ENCODE measurements at regions not wholly inside any gene's neighbourhood (a gene's known extent, or its start where the extent isn't known, plus 50 kb on each side); places are given as distances from the start of the nearest gene placed in this dataset.

DNA sequence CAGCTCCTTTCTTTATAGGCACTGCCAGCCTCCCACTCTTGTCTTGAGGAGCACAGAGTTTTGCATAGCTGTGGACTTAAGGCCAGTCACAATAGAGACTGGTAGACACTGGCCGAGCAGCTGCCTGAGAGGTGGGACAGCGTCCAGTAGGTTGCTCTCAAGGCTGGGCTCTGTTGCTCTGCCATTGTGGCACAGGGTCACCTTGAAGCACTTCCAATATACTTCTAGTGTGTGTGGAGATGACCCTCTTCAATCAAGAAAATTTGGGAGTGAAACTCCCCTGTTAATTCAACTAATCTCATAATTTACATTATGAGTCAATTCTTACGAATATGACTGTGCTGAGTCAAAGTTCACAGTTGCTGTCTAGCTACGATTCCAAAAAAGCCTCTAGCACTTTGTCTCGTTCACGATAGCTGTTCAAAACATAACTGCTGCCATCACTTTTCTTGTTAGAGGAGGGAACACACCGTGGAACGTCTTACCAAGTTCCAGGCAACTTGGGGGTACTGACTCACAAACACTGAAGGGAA is 636.2 kb downstream of the EPHA4 start:
- no peak overlapping the region for H3K27ac ChIP-seq (ENCODE audit: extremely low read depth, low read depth, low read length)
- no peaks in the 10 kb centered on the region for H3K4me1 ChIP-seq (ENCODE audit: control insufficient read depth, insufficient read depth, low read length)
- no peak for TF ChIP-seq ZNF473 (tag by site-specific recombination; IDR thresholded peaks at IDR 0.05)
- TF ChIP-seq ZNF184 (tag by site-specific recombination; IDR thresholded peaks at IDR 0.05) = no peak
- no peak for TF ChIP-seq HOXC10 (CRISPR knock-in tag; IDR thresholded peaks at IDR 0.05)
- TF ChIP-seq ZNF544 (tag by site-specific recombination; IDR thresholded peaks at IDR 0.05) = no peak
- no peak for TF ChIP-seq ZNF24 (tag by site-specific recombination; IDR thresholded peaks at IDR 0.05)
- TF ChIP-seq, protein P1, sequence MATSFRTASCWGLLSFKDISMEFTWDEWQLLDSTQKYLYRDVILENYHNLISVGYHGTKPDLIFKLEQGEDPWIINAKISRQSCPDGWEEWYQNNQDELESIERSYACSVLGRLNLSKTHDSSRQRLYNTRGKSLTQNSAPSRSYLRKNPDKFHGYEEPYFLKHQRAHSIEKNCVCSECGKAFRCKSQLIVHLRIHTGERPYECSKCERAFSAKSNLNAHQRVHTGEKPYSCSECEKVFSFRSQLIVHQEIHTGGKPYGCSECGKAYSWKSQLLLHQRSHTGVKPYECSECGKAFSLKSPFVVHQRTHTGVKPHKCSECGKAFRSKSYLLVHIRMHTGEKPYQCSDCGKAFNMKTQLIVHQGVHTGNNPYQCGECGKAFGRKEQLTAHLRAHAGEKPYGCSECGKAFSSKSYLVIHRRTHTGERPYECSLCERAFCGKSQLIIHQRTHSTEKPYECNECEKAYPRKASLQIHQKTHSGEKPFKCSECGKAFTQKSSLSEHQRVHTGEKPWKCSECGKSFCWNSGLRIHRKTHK (tag by site-specific recombination; IDR thresholded peaks at IDR 0.05) = no peak
- no peak for TF ChIP-seq ZNF707 (tag by site-specific recombination; IDR thresholded peaks at IDR 0.05)
- TF ChIP-seq, protein P2, sequence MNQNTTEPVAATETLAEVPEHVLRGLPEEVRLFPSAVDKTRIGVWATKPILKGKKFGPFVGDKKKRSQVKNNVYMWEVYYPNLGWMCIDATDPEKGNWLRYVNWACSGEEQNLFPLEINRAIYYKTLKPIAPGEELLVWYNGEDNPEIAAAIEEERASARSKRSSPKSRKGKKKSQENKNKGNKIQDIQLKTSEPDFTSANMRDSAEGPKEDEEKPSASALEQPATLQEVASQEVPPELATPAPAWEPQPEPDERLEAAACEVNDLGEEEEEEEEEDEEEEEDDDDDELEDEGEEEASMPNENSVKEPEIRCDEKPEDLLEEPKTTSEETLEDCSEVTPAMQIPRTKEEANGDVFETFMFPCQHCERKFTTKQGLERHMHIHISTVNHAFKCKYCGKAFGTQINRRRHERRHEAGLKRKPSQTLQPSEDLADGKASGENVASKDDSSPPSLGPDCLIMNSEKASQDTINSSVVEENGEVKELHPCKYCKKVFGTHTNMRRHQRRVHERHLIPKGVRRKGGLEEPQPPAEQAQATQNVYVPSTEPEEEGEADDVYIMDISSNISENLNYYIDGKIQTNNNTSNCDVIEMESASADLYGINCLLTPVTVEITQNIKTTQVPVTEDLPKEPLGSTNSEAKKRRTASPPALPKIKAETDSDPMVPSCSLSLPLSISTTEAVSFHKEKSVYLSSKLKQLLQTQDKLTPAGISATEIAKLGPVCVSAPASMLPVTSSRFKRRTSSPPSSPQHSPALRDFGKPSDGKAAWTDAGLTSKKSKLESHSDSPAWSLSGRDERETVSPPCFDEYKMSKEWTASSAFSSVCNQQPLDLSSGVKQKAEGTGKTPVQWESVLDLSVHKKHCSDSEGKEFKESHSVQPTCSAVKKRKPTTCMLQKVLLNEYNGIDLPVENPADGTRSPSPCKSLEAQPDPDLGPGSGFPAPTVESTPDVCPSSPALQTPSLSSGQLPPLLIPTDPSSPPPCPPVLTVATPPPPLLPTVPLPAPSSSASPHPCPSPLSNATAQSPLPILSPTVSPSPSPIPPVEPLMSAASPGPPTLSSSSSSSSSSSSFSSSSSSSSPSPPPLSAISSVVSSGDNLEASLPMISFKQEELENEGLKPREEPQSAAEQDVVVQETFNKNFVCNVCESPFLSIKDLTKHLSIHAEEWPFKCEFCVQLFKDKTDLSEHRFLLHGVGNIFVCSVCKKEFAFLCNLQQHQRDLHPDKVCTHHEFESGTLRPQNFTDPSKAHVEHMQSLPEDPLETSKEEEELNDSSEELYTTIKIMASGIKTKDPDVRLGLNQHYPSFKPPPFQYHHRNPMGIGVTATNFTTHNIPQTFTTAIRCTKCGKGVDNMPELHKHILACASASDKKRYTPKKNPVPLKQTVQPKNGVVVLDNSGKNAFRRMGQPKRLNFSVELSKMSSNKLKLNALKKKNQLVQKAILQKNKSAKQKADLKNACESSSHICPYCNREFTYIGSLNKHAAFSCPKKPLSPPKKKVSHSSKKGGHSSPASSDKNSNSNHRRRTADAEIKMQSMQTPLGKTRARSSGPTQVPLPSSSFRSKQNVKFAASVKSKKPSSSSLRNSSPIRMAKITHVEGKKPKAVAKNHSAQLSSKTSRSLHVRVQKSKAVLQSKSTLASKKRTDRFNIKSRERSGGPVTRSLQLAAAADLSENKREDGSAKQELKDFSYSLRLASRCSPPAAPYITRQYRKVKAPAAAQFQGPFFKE (tag by site-specific recombination; IDR thresholded peaks at IDR 0.05; ENCODE audit: borderline replicate concordance) = no peak
- no peak for TF ChIP-seq FEZF1 (tag by site-specific recombination; IDR thresholded peaks at IDR 0.05)
- TF ChIP-seq ZNF433 (tag by site-specific recombination; IDR thresholded peaks at IDR 0.05; ENCODE audit: low read depth) = no peak
- TF ChIP-seq, protein P3, sequence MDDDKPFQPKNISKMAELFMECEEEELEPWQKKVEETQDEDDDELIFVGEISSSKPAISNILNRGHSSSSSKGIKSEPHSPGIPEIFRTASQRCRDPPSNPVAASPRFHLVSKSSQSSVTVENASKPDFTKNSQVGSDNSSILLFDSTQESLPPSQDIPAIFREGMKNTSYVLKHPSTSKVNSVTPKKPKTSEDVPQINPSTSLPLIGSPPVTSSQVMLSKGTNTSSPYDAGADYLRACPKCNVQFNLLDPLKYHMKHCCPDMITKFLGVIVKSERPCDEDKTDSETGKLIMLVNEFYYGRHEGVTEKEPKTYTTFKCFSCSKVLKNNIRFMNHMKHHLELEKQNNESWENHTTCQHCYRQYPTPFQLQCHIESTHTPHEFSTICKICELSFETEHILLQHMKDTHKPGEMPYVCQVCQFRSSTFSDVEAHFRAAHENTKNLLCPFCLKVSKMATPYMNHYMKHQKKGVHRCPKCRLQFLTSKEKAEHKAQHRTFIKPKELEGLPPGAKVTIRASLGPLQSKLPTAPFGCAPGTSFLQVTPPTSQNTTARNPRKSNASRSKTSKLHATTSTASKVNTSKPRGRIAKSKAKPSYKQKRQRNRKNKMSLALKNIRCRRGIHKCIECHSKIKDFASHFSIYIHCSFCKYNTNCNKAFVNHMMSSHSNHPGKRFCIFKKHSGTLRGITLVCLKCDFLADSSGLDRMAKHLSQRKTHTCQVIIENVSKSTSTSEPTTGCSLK (tag by site-specific recombination; IDR thresholded peaks at IDR 0.05) = no peak
- no peak for TF ChIP-seq ZNF37A (tag by site-specific recombination; IDR thresholded peaks at IDR 0.05)
- H3K9me3 ChIP-seq (ENCODE audit: control insufficient read depth, insufficient read depth, low read depth, low read length) = no peaks in the 10 kb centered on the region
- H3K36me3 ChIP-seq (ENCODE audit: control insufficient read depth in 2 of 2, insufficient read depth in 1 of 2, low read length in 2 of 2) = no peaks in the 10 kb centered on the region
- CTCF ChIA-PET = no interaction called here
- no peak overlapping the region for H3K4me3 ChIP-seq (ENCODE audit: low read depth, low read length)
- POLR2A ChIA-PET = no interaction called here

DNA sequence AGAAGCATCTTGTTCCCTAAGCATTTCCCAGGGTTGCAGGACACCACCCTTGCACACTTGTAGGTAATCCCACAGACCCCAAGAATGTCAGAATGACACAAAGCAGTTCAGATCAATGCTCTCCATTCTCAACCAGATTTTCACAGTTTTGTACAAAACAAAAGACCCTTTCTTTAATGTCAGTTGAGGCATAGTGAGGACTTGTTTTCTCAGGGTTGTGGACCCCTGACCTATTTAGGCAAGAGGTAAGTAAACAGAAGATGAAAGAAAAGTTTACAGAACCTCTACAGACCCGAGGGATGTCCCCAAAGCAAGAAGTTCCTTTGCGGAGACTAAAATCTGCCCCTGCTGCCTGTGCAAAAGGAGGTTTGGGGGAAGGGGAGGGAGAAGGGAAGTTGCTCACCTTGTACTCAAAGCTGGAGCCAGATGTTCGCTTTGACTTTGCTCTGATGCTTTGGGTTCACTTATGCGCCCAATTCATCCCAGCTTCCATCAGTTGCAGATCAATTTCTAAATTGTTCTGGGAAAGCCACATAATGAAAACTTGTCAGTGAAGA is 635.4 kb downstream of the EPHA4 start:
- Histone ChIP-seq H3K4me1 (ENCODE audit: control insufficient read depth, insufficient read depth, low read length) (no peaks in the 10 kb centered on the region), H3K9me3 (ENCODE audit: control insufficient read depth, insufficient read depth, low read depth, low read length) (no peaks in the 10 kb centered on the region), H3K36me3 (ENCODE audit: control insufficient read depth in 2 of 2, insufficient read depth in 1 of 2, low read length in 2 of 2) (no peaks in the 10 kb centered on the region), H3K27ac (ENCODE audit: extremely low read depth, low read depth, low read length) (no peak overlapping the region), H3K4me3 (ENCODE audit: low read depth, low read length) (no peak overlapping the region)
- POLR2A ChIA-PET = no interaction called here
- CTCF ChIA-PET = no interaction called here
- TF ChIP-seq, protein P4, sequence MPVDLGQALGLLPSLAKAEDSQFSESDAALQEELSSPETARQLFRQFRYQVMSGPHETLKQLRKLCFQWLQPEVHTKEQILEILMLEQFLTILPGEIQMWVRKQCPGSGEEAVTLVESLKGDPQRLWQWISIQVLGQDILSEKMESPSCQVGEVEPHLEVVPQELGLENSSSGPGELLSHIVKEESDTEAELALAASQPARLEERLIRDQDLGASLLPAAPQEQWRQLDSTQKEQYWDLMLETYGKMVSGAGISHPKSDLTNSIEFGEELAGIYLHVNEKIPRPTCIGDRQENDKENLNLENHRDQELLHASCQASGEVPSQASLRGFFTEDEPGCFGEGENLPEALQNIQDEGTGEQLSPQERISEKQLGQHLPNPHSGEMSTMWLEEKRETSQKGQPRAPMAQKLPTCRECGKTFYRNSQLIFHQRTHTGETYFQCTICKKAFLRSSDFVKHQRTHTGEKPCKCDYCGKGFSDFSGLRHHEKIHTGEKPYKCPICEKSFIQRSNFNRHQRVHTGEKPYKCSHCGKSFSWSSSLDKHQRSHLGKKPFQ (tag by site-specific recombination; IDR thresholded peaks at IDR 0.05) = no peak
- TF ChIP-seq ZNF626 (tag by site-specific recombination; IDR thresholded peaks at IDR 0.05) = no peak
- TF ChIP-seq, protein P5, sequence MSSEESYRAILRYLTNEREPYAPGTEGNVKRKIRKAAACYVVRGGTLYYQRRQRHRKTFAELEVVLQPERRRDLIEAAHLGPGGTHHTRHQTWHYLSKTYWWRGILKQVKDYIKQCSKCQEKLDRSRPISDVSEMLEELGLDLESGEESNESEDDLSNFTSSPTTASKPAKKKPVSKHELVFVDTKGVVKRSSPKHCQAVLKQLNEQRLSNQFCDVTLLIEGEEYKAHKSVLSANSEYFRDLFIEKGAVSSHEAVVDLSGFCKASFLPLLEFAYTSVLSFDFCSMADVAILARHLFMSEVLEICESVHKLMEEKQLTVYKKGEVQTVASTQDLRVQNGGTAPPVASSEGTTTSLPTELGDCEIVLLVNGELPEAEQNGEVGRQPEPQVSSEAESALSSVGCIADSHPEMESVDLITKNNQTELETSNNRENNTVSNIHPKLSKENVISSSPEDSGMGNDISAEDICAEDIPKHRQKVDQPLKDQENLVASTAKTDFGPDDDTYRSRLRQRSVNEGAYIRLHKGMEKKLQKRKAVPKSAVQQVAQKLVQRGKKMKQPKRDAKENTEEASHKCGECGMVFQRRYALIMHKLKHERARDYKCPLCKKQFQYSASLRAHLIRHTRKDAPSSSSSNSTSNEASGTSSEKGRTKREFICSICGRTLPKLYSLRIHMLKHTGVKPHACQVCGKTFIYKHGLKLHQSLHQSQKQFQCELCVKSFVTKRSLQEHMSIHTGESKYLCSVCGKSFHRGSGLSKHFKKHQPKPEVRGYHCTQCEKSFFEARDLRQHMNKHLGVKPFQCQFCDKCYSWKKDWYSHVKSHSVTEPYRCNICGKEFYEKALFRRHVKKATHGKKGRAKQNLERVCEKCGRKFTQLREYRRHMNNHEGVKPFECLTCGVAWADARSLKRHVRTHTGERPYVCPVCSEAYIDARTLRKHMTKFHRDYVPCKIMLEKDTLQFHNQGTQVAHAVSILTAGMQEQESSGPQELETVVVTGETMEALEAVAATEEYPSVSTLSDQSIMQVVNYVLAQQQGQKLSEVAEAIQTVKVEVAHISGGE (tag by site-specific recombination; conservative IDR thresholded peaks at IDR 0.05; ENCODE audit: low read depth) = no peak
- no peak for TF ChIP-seq ZNF354C (tag by site-specific recombination; IDR thresholded peaks at IDR 0.05; ENCODE audit: borderline replicate concordance, low read depth)
- no peak for TF ChIP-seq ZSCAN16 (tag by site-specific recombination; IDR thresholded peaks at IDR 0.05)
- no peak for TF ChIP-seq ZNF302 (tag by site-specific recombination; IDR thresholded peaks at IDR 0.05; ENCODE audit: low read depth)
- TF ChIP-seq ZBTB1 (tag by site-specific recombination; IDR thresholded peaks at IDR 0.05) = no peak
- TF ChIP-seq SP2 (tag by site-specific recombination; IDR thresholded peaks at IDR 0.05) = no peak
- TF ChIP-seq ZNF747 (tag by site-specific recombination; IDR thresholded peaks at IDR 0.05) = no peak
